NT2/D1 (cell line): ENCODE measurements at regions not wholly inside any gene's neighbourhood (a gene's known extent, or its start where the extent isn't known, plus 50 kb on each side); places are given as distances from the start of the nearest gene placed in this dataset.
"Not testable (repeated sequence)": the region's sequence is repeated elsewhere in the genome, so short reads cannot be mapped to it uniquely, and the experiment has no call there.

Source experiments
- DNase-seq: peaks from one replicate; pipeline ENCODE4 v3.0.0-alpha.2; 2011; ENCODE audit warnings: low read depth, low spot score
- H3K27me3 ChIP-seq: 2 replicates; pipeline ENCODE4 v1.6.0; 2011; ENCODE audit warnings: mild to moderate bottlenecking; ENCODE audit not compliant: insufficient read length, insufficient read depth
- H3K36me3 ChIP-seq: 2 replicates; pipeline ENCODE4 v1.6.1; 2011; ENCODE audit warnings: mild to moderate bottlenecking, low read length, mixed read lengths; ENCODE audit not compliant: insufficient read depth, insufficient read length
- H3K4me1 ChIP-seq: 2 replicates; pipeline ENCODE4 v1.5.1; 2011; ENCODE audit not compliant: insufficient read depth, insufficient read length
- H3K4me3 ChIP-seq: 2 replicates; pipeline ENCODE4 v1.5.1; 2011; ENCODE audit warnings: low read depth; ENCODE audit not compliant: insufficient read length
- H3K9ac ChIP-seq: 2 replicates; pipeline ENCODE4 v1.6.0; 2011; ENCODE audit warnings: low read depth; ENCODE audit not compliant: insufficient read length
- H3K9me3 ChIP-seq: 2 replicates; pipeline ENCODE4 v1.5.1; 2011; ENCODE audit warnings: mild to moderate bottlenecking, low read length; ENCODE audit not compliant: insufficient read depth
- SUZ12 ChIP-seq: IDR thresholded peaks from 2 replicates; pipeline ENCODE4 v1.6.1; 2011; ENCODE audit not compliant: insufficient read length, insufficient read depth; ENCODE audit errors: extremely low read depth
- YY1 ChIP-seq: IDR thresholded peaks from 2 replicates; pipeline ENCODE4 v1.6.1; 2011; ENCODE audit not compliant: insufficient read length, insufficient read depth
- ZNF274 ChIP-seq: IDR thresholded peaks from 2 replicates; pipeline ENCODE4 v1.6.1; 2011; ENCODE audit warnings: mild to moderate bottlenecking, low read depth, low read length

- no peak for DNase-seq
- no peak for TF ChIP-seq YY1
- no peak for TF ChIP-seq ZNF274
- Histone ChIP-seq H3K36me3 (no peaks in the 10 kb centered on the region), H3K4me3 (no peak overlapping the region), H3K9me3 (no peaks in the 10 kb centered on the region), H3K9ac (no peak overlapping the region), H3K27me3 (no peaks in the 10 kb centered on the region), H3K4me1 (peaks cover 2% of the 10 kb centered on the region)
Observed at GRCh38 chr18:49694402-49694801, 118.9 kb downstream of the ACAA2 start.

DNA sequence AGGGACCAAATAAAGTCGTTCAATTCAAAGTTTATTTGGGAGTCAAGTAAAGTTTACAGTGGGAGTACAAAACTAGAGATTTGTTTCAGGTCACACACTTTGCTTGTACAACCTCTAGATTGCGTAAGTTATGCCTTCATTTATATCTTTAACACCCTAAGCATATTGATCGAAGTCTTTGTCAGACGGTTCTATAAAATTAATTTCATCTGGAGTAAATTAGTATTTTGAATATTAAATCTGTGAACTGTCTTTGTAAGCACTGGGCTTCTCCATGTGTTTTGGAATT, 119.7 kb downstream of the ACAA2 start:
- TF ChIP-seq SUZ12 (no peak), YY1 (no peak), ZNF274 (no peak)
- Histone ChIP-seq H3K4me3 (no peak overlapping the region), H3K4me1 (peaks cover 2% of the 10 kb centered on the region), H3K9me3 (no peaks in the 10 kb centered on the region), H3K36me3 (no peaks in the 10 kb centered on the region), H3K27me3 (no peaks in the 10 kb centered on the region), H3K9ac (no peak overlapping the region)
- DNase-seq, result no peak

GRCh38 chr18:49692906-49693716, 120.2 kb downstream of the ACAA2 start:
- no peaks in the 10 kb centered on the region for H3K27me3 ChIP-seq
- no peak overlapping the region for H3K9ac ChIP-seq
- no peaks in the 10 kb centered on the region for H3K9me3 ChIP-seq
- H3K4me1 ChIP-seq, result peaks cover 2% of the 10 kb centered on the region
- no peak overlapping the region for H3K4me3 ChIP-seq
- H3K36me3 ChIP-seq, result no peaks in the 10 kb centered on the region
- DNase-seq, result no peak
- TF ChIP-seq ZNF274, result no peak
- no peak for TF ChIP-seq SUZ12
- TF ChIP-seq YY1, result no peak

DNA sequence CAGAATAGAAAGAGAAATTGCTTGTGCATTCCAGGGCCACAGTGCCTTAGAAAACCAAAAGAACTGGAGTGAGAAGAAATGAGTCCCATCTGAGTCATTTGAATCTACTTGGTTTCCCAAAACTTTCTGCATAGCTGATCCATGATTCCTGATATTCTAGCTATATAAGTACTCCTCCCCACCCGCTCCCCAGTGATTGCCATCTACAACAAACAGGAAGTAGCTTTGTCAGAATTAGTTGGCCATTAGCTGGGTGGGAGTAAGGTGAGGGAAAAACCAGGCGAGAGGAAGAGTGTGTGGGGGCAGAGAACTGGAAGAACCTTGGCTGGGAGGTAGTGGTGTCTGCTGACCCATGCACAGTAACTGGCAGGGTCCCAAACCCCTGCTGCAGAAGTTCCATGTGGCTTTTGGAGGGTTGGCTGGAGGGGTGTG, 122.1 kb downstream of the ACAA2 start:
- Histone ChIP-seq H3K9me3 (no peaks in the 10 kb centered on the region), H3K9ac (no peak overlapping the region), H3K36me3 (no peaks in the 10 kb centered on the region), H3K27me3 (no peaks in the 10 kb centered on the region), H3K4me3 (no peak overlapping the region), H3K4me1 (no peaks in the 10 kb centered on the region)
- DNase-seq, result no peak
- TF ChIP-seq YY1 (no peak), SUZ12 (no peak), ZNF274 (no peak)

- H3K27me3 ChIP-seq, result no peaks in the 10 kb centered on the region
- TF ChIP-seq YY1 (no peak), SUZ12 (no peak), ZNF274 (no peak)
- DNase-seq, result no peak
- no peaks in the 10 kb centered on the region for H3K36me3 ChIP-seq
- no peaks in the 10 kb centered on the region for H3K9me3 ChIP-seq
- no peaks in the 10 kb centered on the region for H3K4me1 ChIP-seq
- H3K4me3 ChIP-seq, result no peak overlapping the region
- H3K9ac ChIP-seq, result no peak overlapping the region
Observed at GRCh38 chr18:49690312-49690711, 123.0 kb downstream of the ACAA2 start.

- TF ChIP-seq YY1, result no peak
- no peak for TF ChIP-seq ZNF274
- no peak for TF ChIP-seq SUZ12
- no peaks in the 10 kb centered on the region for H3K4me1 ChIP-seq
- H3K9me3 ChIP-seq, result no peaks in the 10 kb centered on the region
- no peaks in the 10 kb centered on the region for H3K27me3 ChIP-seq
- no peak for DNase-seq
- H3K4me3 ChIP-seq, result no peak overlapping the region
- H3K36me3 ChIP-seq, result no peaks in the 10 kb centered on the region
- H3K9ac ChIP-seq, result no peak overlapping the region
Observed at GRCh38 chr18:49685231-49685942, 123.5 kb downstream of the LIPG start.

DNA sequence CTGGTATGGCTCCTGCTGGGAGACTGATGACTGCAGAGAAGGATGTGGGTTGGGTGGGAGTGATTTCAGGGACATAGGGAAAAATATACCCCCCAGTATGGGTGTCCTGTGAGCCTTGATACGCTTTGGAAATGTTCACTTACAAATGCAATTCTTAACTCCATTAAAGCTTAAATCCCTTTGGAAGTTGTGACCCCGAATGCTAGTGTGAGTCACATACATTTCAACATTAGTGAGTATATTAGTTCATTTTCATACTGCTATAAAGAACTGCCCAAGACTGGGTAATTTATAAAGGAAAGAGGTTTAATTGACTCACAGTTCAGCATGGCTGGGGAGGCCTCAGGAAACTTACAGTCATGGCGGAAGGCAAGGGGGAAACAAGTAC, 120.9 kb downstream of the LIPG start:
- H3K4me3 ChIP-seq, H3K36me3 ChIP-seq, DNase-seq, H3K27me3 ChIP-seq, H3K4me1 ChIP-seq, H3K9ac ChIP-seq, H3K9me3 ChIP-seq: not testable (repeated sequence)
